ENCODE measurements at regions not wholly inside any gene's neighbourhood (a gene's known extent, or its start where the extent isn't known, plus 50 kb on each side); places are given as distances from the start of the nearest gene placed in this dataset.

GRCh38 chr4:188308142-188308541 lies 168.9 kb downstream of the TRIML1 start:
- TF ChIP-seq CTCF (IDR thresholded peaks at IDR 0.05; ENCODE audit: low read depth, low read length, poor library complexity, severe bottlenecking) (no peak), EZH2phosphoT487 (IDR thresholded peaks at IDR 0.05; ENCODE audit: borderline replicate concordance, low read length) (no peak)

Data from DOHH2 (cell line).